GM19463 (cell line): ENCODE measurements at regions not wholly inside any gene's neighbourhood (a gene's known extent, or its start where the extent isn't known, plus 50 kb on each side); places are given as distances from the start of the nearest gene placed in this dataset.
"Not testable (repeated sequence)": the region's sequence is repeated elsewhere in the genome, so short reads cannot be mapped to it uniquely, and the experiment has no call there.

Source experiments
- ATAC-seq: cut with Tn5 transposase; IDR thresholded peaks from one replicate; pipeline ENCODE4 v1.9.1; 2021; ENCODE audit warnings: mild to moderate bottlenecking, moderate library complexity; ENCODE audit not compliant: unreplicated experiment

DNA sequence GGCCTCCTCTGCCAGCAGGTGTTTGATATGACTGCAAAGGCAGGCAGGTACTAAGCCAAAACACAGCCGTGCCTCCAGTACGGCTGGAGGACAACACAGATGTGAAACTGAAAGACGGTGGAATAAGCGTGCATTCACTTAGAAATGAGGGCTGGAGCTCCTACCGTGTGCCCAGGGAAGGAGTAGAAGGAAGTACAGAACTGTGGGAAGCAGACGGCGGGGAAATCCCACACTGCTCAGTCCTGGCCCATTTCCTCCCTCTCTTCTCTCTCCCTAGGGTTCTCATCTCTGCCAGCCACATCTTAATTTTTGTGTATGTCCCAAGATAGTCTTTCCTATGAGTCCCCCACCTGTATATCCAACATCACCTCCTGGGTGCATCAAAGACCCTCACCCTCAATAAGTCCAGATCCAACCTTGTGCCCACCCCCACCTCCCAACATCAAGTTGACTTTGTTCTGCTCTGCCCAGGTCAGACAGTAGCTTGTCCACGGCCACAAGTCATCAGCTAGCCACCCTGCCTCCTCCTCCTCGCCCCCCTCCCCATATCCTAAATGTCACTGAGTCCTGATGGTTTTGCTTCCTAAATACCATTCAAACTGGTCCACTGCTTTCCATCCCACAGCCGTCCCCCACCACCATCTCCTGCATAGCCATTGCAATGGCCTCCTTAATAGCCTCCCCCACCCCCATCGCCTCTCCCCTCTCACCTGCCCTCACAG is 77.1 kb upstream of the RPL38 start:
- ATAC-seq, result no peak

DNA sequence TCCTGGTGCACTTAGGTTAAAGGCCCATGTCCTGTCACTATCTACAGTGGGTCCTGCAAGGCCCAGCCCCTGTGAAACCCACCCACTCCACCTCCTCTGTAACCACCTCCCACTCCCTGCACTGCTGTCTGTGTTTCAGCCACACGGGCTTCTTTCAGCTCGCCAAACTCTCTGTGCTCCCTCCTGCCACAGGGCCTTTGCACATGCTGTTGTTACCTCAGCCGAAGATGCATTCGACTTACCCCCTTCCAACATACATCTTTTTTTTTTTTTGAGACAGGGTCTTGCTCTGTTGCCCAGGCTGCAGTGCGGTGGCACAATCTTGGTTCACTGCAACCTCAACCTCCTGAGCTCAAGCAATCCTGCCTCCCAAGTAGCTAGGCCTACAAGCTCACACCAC is 76.5 kb upstream of the RPL38 start:
- no peak for ATAC-seq

DNA sequence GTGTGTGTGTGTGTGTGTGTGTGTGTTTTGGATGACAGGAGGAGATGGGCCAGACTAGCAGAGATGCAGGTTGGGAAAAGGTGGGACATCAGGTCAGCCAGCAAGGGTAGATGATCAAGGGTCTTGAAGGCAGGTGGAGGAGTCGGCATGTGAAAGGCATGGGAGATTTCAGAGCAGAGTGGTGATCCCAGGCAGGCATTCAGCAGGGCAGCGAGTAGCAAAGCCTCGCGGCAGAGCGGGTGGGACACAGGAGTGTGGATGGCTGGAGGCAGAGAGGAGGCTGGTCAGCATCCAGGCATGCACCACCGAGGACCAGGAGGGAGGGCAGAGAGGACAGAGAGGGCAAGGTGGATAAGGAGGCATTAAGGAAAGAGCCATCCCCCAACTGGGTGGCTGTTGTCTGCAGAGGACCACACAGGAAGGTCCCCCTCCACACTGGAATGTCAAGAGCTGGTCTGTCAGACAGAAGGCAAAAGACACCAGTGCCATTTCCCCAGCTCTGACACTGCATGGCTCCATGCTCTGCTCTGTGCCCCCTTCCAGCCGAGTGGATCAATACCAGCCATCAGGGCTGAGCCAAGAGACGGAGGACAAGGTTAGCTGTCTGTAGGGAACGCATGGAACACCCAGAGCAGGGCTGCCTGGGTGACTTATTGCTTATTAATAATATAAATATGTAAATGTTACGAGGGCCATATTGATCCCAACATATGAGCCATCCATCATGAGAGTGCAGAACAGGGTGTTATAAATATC is 74.8 kb upstream of the RPL38 start:
- ATAC-seq, result no peak

- not testable (repeated sequence) for ATAC-seq
These were observed 73.7 kb upstream of the RPL38 start for GRCh38 chr17:74129800-74130199.

GRCh38 chr17:74130276-74130675 is 73.2 kb upstream of the RPL38 start:
- no peak for ATAC-seq

- no peak for ATAC-seq
These were observed 72.6 kb upstream of the RPL38 start for GRCh38 chr17:74130841-74131240.

- no peak for ATAC-seq
These were observed 71.1 kb upstream of the RPL38 start for GRCh38 chr17:74132354-74132753.

DNA sequence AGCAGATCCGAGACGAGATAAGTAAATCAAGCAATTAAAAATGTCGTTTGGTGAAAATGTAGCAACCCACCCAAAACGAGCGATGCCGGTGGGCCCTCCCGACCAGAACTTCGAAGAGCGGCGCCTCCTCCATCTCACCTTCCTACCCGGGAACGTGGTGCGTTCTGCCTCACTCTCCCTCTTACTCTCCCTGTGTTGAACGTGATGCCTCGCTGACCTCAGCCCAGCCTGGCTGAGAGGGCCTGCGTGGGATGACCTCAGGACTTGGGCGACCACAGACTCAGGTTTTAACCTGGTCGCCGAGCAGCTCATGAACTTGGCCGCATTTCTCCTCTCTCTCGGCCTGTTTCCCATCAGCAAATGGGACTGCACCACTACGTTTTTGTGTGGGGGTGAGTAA is 69.7 kb upstream of the RPL38 start:
- no peak for ATAC-seq

DNA sequence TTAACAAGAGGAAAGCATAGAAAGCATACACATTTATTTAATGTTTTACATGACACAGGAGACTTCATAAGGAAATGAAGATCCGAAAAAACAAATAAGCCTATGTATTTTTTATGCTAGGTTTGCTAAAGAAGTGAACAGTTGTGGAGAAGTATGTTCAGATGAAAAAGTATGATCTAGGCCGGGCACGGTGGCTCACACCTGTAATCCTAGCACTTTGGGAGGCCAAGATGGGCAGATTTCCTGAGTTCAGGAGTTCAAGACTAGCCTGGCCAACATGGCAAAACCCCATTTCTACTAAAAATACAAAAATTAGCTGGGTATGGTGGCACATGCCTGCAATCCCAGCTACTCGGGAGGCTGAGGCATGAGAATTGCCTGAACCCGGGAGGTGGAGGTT is 69.2 kb upstream of the RPL38 start:
- not testable (repeated sequence) for ATAC-seq

- no peak for ATAC-seq
These were observed 68.5 kb upstream of the RPL38 start for GRCh38 chr17:74134991-74135390.

DNA sequence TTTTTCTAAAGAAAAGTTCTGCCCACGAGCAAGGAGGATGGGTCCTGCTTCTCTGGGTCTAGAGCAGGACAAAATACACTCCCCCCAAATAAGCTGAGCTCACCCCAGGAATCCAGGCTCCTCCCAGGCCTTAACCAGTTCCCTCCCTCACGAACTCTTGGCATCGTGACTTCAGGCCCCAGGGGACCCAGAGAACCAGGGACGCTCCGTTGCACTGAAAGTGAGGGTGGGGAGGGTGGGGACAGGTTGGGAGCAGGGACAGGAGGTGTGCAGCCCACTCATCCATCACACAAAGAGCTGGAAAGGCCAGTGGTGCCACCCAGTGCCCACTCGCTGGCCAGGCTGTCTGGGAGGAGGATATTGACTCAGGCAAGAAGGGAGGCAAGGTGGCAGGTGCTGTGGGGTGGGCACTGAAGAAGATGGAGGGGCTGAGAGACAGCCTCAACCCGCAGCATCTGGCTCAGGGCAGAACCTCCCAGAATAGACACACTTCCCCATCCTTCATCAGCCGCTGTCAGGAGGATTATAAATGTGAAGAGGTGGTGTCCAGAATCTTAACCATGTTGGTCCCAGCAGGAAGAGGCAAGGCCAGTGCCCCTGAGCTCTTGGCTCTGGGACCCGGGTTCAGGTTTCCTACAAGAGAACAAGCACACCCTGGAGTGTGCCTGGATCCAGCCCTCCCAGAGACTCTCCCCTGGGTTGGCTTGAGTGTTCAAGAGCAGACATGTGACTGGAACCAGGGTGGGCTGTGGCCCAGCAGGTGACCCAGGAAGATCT is 67.9 kb upstream of the RPL38 start:
- no peak for ATAC-seq

GRCh38 chr17:74137416-74137815 is 66.1 kb upstream of the RPL38 start:
- no peak for ATAC-seq

- ATAC-seq, result no peak
These were observed 64.4 kb upstream of the RPL38 start for GRCh38 chr17:74139120-74139519.

DNA sequence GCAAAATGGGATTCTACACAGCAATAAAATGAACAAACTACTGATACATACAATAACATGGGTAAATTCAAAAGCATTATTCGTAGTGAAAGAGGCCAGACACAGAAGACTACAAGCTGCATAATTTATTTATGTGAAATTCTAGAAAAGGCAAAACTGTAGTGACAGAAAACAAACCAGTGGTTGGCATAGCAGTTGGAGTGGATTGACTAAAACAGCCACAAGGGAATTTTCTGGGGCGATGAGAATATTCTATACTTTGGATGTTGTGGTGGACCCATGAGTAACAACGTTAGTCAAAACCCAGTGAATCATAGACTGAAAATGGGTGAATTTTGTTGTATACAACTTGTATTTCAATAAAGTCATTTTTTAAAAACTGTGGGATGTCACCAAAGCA is 63.2 kb upstream of the RPL38 start:
- no peak for ATAC-seq

DNA sequence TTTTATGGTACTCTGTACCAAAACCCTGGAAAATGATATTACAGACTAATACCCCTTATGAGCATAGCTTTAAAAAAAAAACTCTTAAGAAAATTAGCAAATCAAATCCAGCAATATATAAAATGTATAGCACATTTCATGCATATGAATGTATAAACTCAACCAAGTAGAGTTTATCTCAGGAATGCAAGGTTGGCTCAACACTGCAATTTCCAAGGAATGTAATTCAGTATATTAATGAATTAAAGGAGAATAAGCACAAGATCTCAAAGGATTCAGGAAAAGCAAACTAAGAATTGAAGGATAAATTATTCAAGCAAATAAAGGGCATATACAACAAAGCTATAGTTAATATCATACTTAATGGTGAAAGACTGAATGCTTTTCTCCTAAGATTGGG is 61.9 kb upstream of the RPL38 start:
- ATAC-seq, result no peak

- not testable (repeated sequence) for ATAC-seq
These were observed 60.2 kb upstream of the RPL38 start for GRCh38 chr17:74143318-74143717.

DNA sequence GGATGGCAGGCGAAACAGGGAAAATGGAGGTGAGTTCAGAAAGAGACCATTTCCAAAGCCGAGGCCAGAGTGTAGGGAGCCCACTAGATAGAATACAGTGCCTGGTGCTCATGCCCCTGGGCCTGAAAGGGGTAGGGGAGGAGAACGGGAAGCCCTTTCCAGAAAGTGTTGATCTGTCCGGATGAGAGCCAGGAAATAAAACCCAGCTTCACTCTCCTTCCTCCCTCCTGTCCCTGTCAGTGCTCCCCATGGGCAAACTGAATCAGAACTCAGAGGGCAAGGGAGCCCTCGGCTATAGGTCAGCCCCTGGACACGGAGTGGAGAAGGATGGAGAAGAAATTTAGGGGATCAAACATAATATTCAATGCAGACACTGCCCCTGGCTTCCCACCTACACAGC is 57.7 kb upstream of the RPL38 start:
- ATAC-seq, result no peak

GRCh38 chr17:74146196-74146595 is 57.3 kb upstream of the RPL38 start:
- no peak for ATAC-seq

DNA sequence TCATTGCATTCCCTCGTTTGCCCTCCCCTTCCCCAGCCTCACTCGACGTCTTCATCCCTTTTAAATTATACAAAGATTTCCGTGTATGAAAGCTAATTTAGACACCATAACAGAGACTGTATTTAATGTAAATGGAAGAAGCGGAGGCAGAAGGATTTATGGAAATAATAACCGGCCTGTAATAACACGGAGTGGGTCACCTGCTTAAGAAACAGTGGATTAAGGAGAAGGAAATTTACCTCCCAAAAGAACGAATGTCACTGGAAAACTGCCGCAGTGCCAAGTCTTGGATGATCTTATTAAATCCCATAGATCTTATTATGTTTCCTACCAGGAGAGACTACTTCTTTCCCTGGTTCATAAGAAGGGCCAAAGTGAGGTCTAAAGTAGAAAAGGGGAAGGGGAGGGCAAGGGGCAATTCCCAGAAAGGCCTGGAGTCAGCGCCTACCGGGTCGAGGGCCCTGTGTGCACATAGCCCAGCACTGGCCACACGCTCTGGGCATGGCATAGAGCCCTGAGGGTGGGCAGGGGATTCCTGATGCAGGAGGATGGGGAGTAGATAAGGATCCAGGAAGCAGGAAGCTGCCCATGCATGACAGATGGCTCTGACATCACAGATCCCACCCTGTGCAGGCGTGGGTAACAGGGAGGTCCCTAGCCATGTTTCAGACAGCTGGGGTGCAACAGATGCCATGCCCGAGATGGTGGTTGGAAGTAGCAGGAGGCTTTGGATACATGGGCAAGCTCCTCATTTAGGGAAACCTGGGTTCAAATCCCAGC is 56.2 kb upstream of the RPL38 start:
- no peak for ATAC-seq

DNA sequence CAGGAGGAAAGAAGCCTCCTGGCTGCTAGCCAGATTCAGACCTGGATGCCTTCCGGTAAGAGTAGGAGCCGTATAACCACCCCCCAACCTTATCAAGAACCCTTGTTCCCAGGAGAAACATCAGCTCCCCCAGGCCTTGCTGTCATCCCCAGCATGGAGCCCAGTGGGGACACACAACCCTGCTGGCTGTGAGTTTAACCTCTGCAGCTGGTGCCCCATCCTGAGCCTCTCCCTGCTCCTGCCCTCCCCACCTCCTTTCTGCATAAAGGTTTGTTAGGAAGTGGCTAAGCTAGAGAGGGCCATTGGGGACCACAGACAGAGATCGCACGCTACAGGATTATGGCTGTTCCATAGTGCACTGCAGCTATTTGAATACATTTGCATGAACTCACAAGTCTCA is 55.5 kb upstream of the RPL38 start:
- ATAC-seq, result no peak

DNA sequence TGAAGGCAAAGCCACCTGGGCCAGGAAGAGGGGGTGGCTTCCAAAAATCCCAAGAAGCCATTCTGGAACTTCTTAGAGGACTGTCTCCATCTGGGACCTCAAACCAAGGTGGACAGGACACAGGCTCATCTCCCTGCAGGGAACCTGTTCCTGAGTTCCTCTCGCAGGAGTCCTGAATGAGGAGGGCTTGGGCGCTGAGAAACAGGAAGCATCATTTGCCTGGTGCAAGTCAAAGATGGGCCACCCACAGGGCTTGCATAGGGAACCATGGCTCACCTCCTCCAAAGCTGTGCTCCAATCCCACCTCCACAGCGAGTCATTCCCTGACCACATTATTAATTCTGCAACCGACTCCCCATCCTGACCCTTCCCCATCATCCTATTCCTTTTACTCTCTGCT is 55.0 kb upstream of the RPL38 start:
- no peak for ATAC-seq
